Loucy (cell line): ENCODE measurements at regions not wholly inside any gene's neighbourhood (a gene's known extent, or its start where the extent isn't known, plus 50 kb on each side); places are given as distances from the start of the nearest gene placed in this dataset.

Experiments
- CTCF ChIP-seq: fragments of 200-600 bp; sonication (generic); conservative IDR thresholded peaks from 2 replicates; pipeline ENCODE4 v1.5.1; 2014; ENCODE audit warnings: mild to moderate bottlenecking, antibody characterized with exemption, low read length
- EZH2phosphoT487 ChIP-seq: fragments of 200-600 bp; IDR thresholded peaks from 2 replicates; pipeline ENCODE4 v1.6.1; 2018; ENCODE audit warnings: antibody characterized with exemption, mild to moderate bottlenecking, moderate library complexity, borderline replicate concordance

DNA sequence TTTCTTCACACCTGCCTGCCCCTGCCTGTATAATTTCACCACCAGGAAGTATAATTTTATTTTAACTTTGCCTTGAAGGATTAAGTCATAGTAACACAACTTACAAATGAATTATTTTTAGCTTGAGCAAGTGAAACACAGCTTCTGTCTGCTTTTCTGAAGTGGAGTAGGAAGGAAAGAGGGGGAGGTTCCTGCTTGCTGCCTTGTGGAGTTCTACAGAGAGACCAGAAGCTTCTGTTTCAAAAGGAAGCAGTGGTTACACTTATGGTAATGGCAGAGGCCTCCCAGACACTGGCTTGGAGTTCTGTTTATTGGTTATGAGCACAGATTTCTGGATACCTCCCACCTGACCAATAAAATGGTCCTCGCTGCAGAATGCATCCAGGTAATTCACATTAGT is 159.6 kb downstream of the TMEM200A start:
- TF ChIP-seq CTCF: no peak
- no peak for TF ChIP-seq EZH2phosphoT487
